Prostate gland (tissue), 2 donors: ENCODE measurements at regions not wholly inside any gene's neighbourhood (a gene's known extent, or its start where the extent isn't known, plus 50 kb on each side); places are given as distances from the start of the nearest gene placed in this dataset.

Source experiments
- POLR2A ChIP-seq: fragments of 450-650 bp; IDR thresholded peaks from one replicate; pipeline ENCODE4 v1.6.1; 2016; ENCODE audit warnings: antibody characterized with exemption, mild to moderate bottlenecking
- POLR2AphosphoS5 ChIP-seq: sonication (generic); formaldehyde crosslinking; IDR thresholded peaks from one replicate; pipeline ENCODE4 v1.6.1; 2017; ENCODE audit warnings: antibody characterized with exemption
- TF ChIP-seq, protein P1 (sequence below), 4 experiments: fragments of 200-600 bp in 2 of 4; fragments of 450-650 bp in 2 of 4; sonication (generic) in 2 of 4; IDR thresholded peaks; 1 replicate in 3 of 4; 2 replicates in 1 of 4; pipeline ENCODE4 v1.5.1; 2016 to 2019; ENCODE audit warnings: antibody characterized with exemption in 4 of 4, mild to moderate bottlenecking in 2 of 4, moderate library complexity in 2 of 4

DNA sequence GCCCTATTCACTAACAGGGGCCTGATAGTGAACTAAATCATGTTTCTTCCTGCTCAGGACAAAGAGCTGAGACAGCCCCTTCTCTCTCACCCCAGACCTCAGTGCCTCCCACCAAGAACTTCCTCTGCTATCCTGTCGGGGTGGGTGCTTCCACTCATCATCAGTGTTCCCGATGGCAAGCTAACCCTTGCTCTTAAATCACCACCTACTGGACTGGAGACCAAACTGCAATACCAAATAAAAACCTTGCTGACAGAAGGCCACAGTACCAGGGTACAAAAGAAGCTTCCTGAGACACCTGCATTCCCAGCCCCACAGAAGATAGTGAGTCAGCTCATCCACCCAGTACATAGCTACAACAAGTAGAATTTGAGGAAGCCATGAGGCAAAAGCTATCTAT, 799.5 kb downstream of the LTN1 start:
- TF ChIP-seq, protein P1, sequence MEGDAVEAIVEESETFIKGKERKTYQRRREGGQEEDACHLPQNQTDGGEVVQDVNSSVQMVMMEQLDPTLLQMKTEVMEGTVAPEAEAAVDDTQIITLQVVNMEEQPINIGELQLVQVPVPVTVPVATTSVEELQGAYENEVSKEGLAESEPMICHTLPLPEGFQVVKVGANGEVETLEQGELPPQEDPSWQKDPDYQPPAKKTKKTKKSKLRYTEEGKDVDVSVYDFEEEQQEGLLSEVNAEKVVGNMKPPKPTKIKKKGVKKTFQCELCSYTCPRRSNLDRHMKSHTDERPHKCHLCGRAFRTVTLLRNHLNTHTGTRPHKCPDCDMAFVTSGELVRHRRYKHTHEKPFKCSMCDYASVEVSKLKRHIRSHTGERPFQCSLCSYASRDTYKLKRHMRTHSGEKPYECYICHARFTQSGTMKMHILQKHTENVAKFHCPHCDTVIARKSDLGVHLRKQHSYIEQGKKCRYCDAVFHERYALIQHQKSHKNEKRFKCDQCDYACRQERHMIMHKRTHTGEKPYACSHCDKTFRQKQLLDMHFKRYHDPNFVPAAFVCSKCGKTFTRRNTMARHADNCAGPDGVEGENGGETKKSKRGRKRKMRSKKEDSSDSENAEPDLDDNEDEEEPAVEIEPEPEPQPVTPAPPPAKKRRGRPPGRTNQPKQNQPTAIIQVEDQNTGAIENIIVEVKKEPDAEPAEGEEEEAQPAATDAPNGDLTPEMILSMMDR (IDR thresholded peaks at IDR 0.05) = no peak
- TF ChIP-seq POLR2AphosphoS5 (no peak), POLR2A (no peak)
